ENCODE measurements at regions not wholly inside any gene's neighbourhood (a gene's known extent, or its start where the extent isn't known, plus 50 kb on each side); places are given as distances from the start of the nearest gene placed in this dataset.

DNA sequence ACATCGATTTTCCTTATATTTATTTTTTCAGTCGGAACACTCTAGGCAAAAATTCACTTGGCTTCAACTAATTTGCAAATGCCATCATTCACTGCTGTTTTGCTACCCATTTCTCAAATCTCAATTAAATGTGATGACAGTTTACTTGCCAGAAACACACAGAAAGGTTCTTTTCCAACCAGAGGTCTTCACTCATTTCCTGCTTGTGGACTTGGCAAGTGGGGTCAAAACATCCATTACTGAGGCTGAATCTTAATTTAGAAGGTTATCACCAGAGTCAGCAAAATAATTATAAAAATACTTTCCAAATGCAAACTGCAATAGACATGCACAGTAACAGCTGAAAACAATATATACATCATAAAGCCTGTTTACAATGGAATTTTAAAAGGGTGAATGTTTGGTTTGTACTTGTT is 625.4 kb upstream of the TBL1XR1 start:
- Histone ChIP-seq H3K4me1 (ENCODE audit: control insufficient read depth in 1 of 2, insufficient read depth in 2 of 2, low read length in 2 of 2) (peaks cover 9 to 18% of the 10 kb centered on the region in 2 donors), H3K27ac (ENCODE audit: low read depth, low read length) (no peak overlapping the region), H3K4me3 (ENCODE audit: low read depth in 1 of 2, low read length in 2 of 2) (no peak overlapping the region), H3K9me3 (ENCODE audit: control insufficient read depth in 1 of 2, low read length in 2 of 2) (no peaks in the 10 kb centered on the region), H3K9ac (ENCODE audit: low read depth in 1 of 2, low read length in 2 of 2) (no peak overlapping the region), H3K36me3 (ENCODE audit: control insufficient read depth in 1 of 2, insufficient read depth in 2 of 2, low read length in 2 of 2) (no peaks in the 10 kb centered on the region), H3K27me3 (ENCODE audit: control insufficient read depth in 1 of 2, insufficient read depth in 2 of 2, low read length in 2 of 2) (no peaks in the 10 kb centered on the region)

GRCh38 chr3:177823701-177824189 is 626.5 kb upstream of the TBL1XR1 start:
- Histone ChIP-seq H3K36me3 (ENCODE audit: control insufficient read depth in 1 of 2, insufficient read depth in 2 of 2, low read length in 2 of 2) (no peaks in the 10 kb centered on the region), H3K27me3 (ENCODE audit: control insufficient read depth in 1 of 2, insufficient read depth in 2 of 2, low read length in 2 of 2) (no peaks in the 10 kb centered on the region), H3K27ac (ENCODE audit: low read depth, low read length) (no peak overlapping the region), H3K4me1 (ENCODE audit: control insufficient read depth in 1 of 2, insufficient read depth in 2 of 2, low read length in 2 of 2) (peaks cover 13 to 23% of the 10 kb centered on the region in 2 donors), H3K9me3 (ENCODE audit: control insufficient read depth in 1 of 2, low read length in 2 of 2) (no peaks in the 10 kb centered on the region), H3K4me3 (ENCODE audit: low read depth in 1 of 2, low read length in 2 of 2) (peak overlapping the region in 1 of 2 donors; percentile 34), H3K9ac (ENCODE audit: low read depth in 1 of 2, low read length in 2 of 2) (no peak overlapping the region)

DNA sequence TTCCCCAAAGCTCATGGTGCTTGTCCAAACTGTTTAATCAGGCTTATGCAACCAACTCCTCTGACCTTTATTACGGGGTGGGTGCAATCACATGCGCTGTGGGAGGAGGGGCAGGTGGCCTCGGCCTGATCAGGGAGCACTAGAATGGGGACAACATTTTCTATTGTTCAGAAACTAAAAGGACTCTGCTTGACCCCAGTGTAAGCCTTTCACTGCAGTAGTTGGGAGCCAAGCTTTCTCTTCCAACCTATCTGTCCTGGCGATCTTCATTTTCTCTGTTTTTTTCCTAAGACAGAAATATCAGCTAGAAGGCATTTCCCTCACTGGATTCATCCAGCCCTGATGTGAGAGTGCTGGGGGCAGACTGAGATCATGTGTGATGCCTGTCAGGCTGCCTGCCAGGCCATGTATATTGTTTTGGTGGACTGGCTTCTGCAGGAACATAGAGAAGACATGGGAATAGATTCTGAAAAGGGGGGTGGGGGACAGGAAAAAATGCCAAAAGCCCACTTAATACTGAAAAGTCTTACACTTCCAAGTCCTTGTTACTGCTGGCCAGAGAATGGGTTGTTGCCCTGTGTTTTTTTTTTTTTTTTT is 627.0 kb upstream of the TBL1XR1 start:
- Histone ChIP-seq H3K27ac (ENCODE audit: low read depth, low read length) (no peak overlapping the region), H3K4me3 (ENCODE audit: low read depth in 1 of 2, low read length in 2 of 2) (peak overlapping the region in 1 of 2 donors; percentile 34), H3K9me3 (ENCODE audit: control insufficient read depth in 1 of 2, low read length in 2 of 2) (no peaks in the 10 kb centered on the region), H3K9ac (ENCODE audit: low read depth in 1 of 2, low read length in 2 of 2) (no peak overlapping the region), H3K36me3 (ENCODE audit: control insufficient read depth in 1 of 2, insufficient read depth in 2 of 2, low read length in 2 of 2) (no peaks in the 10 kb centered on the region), H3K27me3 (ENCODE audit: control insufficient read depth in 1 of 2, insufficient read depth in 2 of 2, low read length in 2 of 2) (no peaks in the 10 kb centered on the region), H3K4me1 (ENCODE audit: control insufficient read depth in 1 of 2, insufficient read depth in 2 of 2, low read length in 2 of 2) (peaks cover 13 to 23% of the 10 kb centered on the region in 2 donors)

- Histone ChIP-seq H3K9ac (ENCODE audit: low read depth in 1 of 2, low read length in 2 of 2) (no peak overlapping the region), H3K4me3 (ENCODE audit: low read depth in 1 of 2, low read length in 2 of 2) (no peak overlapping the region), H3K27ac (ENCODE audit: low read depth, low read length) (no peak overlapping the region)
These were observed 627.6 kb upstream of the TBL1XR1 start for GRCh38 chr3:177824841-177825240.

GRCh38 chr3:177826253-177826652 is 629.0 kb upstream of the TBL1XR1 start:
- Histone ChIP-seq H3K36me3 (ENCODE audit: control insufficient read depth in 1 of 2, insufficient read depth in 2 of 2, low read length in 2 of 2) (no peaks in the 10 kb centered on the region), H3K27me3 (ENCODE audit: control insufficient read depth in 1 of 2, insufficient read depth in 2 of 2, low read length in 2 of 2) (no peaks in the 10 kb centered on the region), H3K4me1 (ENCODE audit: control insufficient read depth in 1 of 2, insufficient read depth in 2 of 2, low read length in 2 of 2) (peaks cover 13 to 19% of the 10 kb centered on the region in 2 donors), H3K27ac (ENCODE audit: low read depth, low read length) (no peak overlapping the region), H3K4me3 (ENCODE audit: low read depth in 1 of 2, low read length in 2 of 2) (no peak overlapping the region), H3K9me3 (ENCODE audit: control insufficient read depth in 1 of 2, low read length in 2 of 2) (no peaks in the 10 kb centered on the region), H3K9ac (ENCODE audit: low read depth in 1 of 2, low read length in 2 of 2) (no peak overlapping the region)

More at GRCh38 chr3:177824841-177825240, 627.6 kb upstream of the TBL1XR1 start:
- Histone ChIP-seq H3K4me1 (ENCODE audit: control insufficient read depth in 1 of 2, insufficient read depth in 2 of 2, low read length in 2 of 2) (peaks cover 13 to 23% of the 10 kb centered on the region in 2 donors), H3K9me3 (ENCODE audit: control insufficient read depth in 1 of 2, low read length in 2 of 2) (no peaks in the 10 kb centered on the region), H3K36me3 (ENCODE audit: control insufficient read depth in 1 of 2, insufficient read depth in 2 of 2, low read length in 2 of 2) (no peaks in the 10 kb centered on the region), H3K27me3 (ENCODE audit: control insufficient read depth in 1 of 2, insufficient read depth in 2 of 2, low read length in 2 of 2) (no peaks in the 10 kb centered on the region)

DNA sequence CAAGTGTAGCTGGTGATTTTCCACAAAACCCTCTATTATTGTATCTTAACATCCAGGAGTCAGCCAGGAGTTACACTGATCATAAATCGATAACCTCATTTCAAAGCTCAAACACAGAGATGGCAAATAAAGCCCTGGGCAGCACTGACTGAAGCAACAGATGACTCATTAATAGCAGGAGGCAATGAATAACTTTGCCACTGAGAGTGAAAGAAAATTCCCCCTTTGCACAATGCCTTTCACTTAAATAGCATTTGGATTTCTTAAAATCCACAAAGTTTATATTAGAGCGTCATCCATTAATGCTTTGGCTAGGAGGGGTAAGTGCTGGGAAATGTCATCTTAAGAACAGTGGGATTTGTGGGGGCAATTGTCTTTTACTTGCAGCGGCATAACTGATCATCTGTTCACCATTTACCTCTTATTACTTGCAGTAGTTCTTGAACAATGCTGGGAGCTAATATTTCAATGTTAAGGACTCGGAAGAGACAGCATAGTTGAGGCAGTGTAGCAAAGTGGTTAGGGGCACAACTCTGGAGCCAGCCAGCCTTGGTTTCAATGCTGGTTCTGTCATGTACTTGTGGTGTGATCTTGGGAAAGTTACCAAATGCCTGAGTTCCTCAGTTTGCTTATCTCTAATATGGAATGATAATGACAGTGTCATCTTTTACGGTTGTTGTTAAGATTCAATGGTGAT is 630.4 kb upstream of the TBL1XR1 start:
- H3K9ac ChIP-seq (ENCODE audit: low read depth in 1 of 2, low read length in 2 of 2): no peak overlapping the region
- H3K27me3 ChIP-seq (ENCODE audit: control insufficient read depth in 1 of 2, insufficient read depth in 2 of 2, low read length in 2 of 2): no peaks in the 10 kb centered on the region
- H3K9me3 ChIP-seq (ENCODE audit: control insufficient read depth in 1 of 2, low read length in 2 of 2): no peaks in the 10 kb centered on the region
- peaks cover 13 to 19% of the 10 kb centered on the region in 2 donors for H3K4me1 ChIP-seq (ENCODE audit: control insufficient read depth in 1 of 2, insufficient read depth in 2 of 2, low read length in 2 of 2)
- H3K4me3 ChIP-seq (ENCODE audit: low read depth in 1 of 2, low read length in 2 of 2): peak overlapping the region in 1 of 2 donors; percentile 23
- H3K36me3 ChIP-seq (ENCODE audit: control insufficient read depth in 1 of 2, insufficient read depth in 2 of 2, low read length in 2 of 2): no peaks in the 10 kb centered on the region
- no peak overlapping the region for H3K27ac ChIP-seq (ENCODE audit: low read depth, low read length)

- H3K36me3 ChIP-seq (ENCODE audit: control insufficient read depth in 1 of 2, insufficient read depth in 2 of 2, low read length in 2 of 2): no peaks in the 10 kb centered on the region
- no peak overlapping the region for H3K4me3 ChIP-seq (ENCODE audit: low read depth in 1 of 2, low read length in 2 of 2)
- no peak overlapping the region for H3K27ac ChIP-seq (ENCODE audit: low read depth, low read length)
- no peak overlapping the region for H3K9ac ChIP-seq (ENCODE audit: low read depth in 1 of 2, low read length in 2 of 2)
- no peaks in the 10 kb centered on the region for H3K9me3 ChIP-seq (ENCODE audit: control insufficient read depth in 1 of 2, low read length in 2 of 2)
- H3K4me1 ChIP-seq (ENCODE audit: control insufficient read depth in 1 of 2, insufficient read depth in 2 of 2, low read length in 2 of 2): peaks cover 13 to 19% of the 10 kb centered on the region in 2 donors
- H3K27me3 ChIP-seq (ENCODE audit: control insufficient read depth in 1 of 2, insufficient read depth in 2 of 2, low read length in 2 of 2): no peaks in the 10 kb centered on the region
These were observed 630.9 kb upstream of the TBL1XR1 start for GRCh38 chr3:177828208-177828565.

GRCh38 chr3:177830411-177830849 is 633.1 kb upstream of the TBL1XR1 start:
- Histone ChIP-seq H3K27me3 (ENCODE audit: control insufficient read depth in 1 of 2, insufficient read depth in 2 of 2, low read length in 2 of 2) (no peaks in the 10 kb centered on the region), H3K4me3 (ENCODE audit: low read depth in 1 of 2, low read length in 2 of 2) (no peak overlapping the region), H3K9me3 (ENCODE audit: control insufficient read depth in 1 of 2, low read length in 2 of 2) (no peaks in the 10 kb centered on the region), H3K36me3 (ENCODE audit: control insufficient read depth in 1 of 2, insufficient read depth in 2 of 2, low read length in 2 of 2) (no peaks in the 10 kb centered on the region), H3K9ac (ENCODE audit: low read depth in 1 of 2, low read length in 2 of 2) (no peak overlapping the region), H3K4me1 (ENCODE audit: control insufficient read depth in 1 of 2, insufficient read depth in 2 of 2, low read length in 2 of 2) (peaks cover 4 to 12% of the 10 kb centered on the region in 2 donors), H3K27ac (ENCODE audit: low read depth, low read length) (no peak overlapping the region)

- no peaks in the 10 kb centered on the region for H3K9me3 ChIP-seq (ENCODE audit: control insufficient read depth in 1 of 2, low read length in 2 of 2)
- H3K27me3 ChIP-seq (ENCODE audit: control insufficient read depth in 1 of 2, insufficient read depth in 2 of 2, low read length in 2 of 2): no peaks in the 10 kb centered on the region
- peaks cover 4 to 12% of the 10 kb centered on the region in 2 donors for H3K4me1 ChIP-seq (ENCODE audit: control insufficient read depth in 1 of 2, insufficient read depth in 2 of 2, low read length in 2 of 2)
- no peak overlapping the region for H3K27ac ChIP-seq (ENCODE audit: low read depth, low read length)
- no peak overlapping the region for H3K4me3 ChIP-seq (ENCODE audit: low read depth in 1 of 2, low read length in 2 of 2)
- no peak overlapping the region for H3K9ac ChIP-seq (ENCODE audit: low read depth in 1 of 2, low read length in 2 of 2)
- no peaks in the 10 kb centered on the region for H3K36me3 ChIP-seq (ENCODE audit: control insufficient read depth in 1 of 2, insufficient read depth in 2 of 2, low read length in 2 of 2)
These were observed 634.1 kb upstream of the TBL1XR1 start for GRCh38 chr3:177831361-177831760.

DNA sequence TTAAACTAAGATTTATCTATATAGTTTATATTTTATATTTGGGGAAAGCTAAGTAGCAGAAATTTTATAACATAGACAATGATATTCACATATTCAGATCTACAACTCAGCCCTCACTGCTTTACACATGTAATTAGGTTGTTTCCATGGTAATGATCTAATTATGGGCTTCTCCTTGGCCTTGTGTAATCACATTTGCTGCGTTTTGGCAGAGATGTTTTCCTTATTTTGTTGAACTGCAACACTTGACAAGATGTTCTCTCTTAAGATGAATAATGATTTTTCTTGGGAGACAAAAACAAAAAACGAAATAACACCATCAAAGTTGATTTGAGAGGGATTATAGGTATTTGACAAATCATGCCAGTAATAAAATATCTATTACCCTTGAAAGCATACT is 635.6 kb upstream of the TBL1XR1 start:
- Histone ChIP-seq H3K27me3 (ENCODE audit: control insufficient read depth in 1 of 2, insufficient read depth in 2 of 2, low read length in 2 of 2) (no peaks in the 10 kb centered on the region), H3K27ac (ENCODE audit: low read depth, low read length) (no peak overlapping the region), H3K4me1 (ENCODE audit: control insufficient read depth in 1 of 2, insufficient read depth in 2 of 2, low read length in 2 of 2) (peaks cover 3 to 8% of the 10 kb centered on the region in 2 donors), H3K9ac (ENCODE audit: low read depth in 1 of 2, low read length in 2 of 2) (no peak overlapping the region), H3K36me3 (ENCODE audit: control insufficient read depth in 1 of 2, insufficient read depth in 2 of 2, low read length in 2 of 2) (no peaks in the 10 kb centered on the region), H3K4me3 (ENCODE audit: low read depth in 1 of 2, low read length in 2 of 2) (no peak overlapping the region), H3K9me3 (ENCODE audit: control insufficient read depth in 1 of 2, low read length in 2 of 2) (no peaks in the 10 kb centered on the region)

Measured in duodenal mucosa (tissue), 2 donors.